Adipocyte (in vitro differentiated cells): ENCODE measurements at regions not wholly inside any gene's neighbourhood (a gene's known extent, or its start where the extent isn't known, plus 50 kb on each side); places are given as distances from the start of the nearest gene placed in this dataset.
"Not testable (repeated sequence)": the region's sequence is repeated elsewhere in the genome, so short reads cannot be mapped to it uniquely, and the experiment has no call there.

ENCODE experiments used
- DNase-seq: peaks from one replicate; pipeline ENCODE4 v3.0.0-alpha.2; 2015; ENCODE audit warnings: low read depth
- H3K27me3 ChIP-seq: replicated peaks from 2 replicates; pipeline ENCODE4 v1.7.0; 2013; ENCODE audit warnings: mild to moderate bottlenecking, low read length, moderate library complexity; ENCODE audit not compliant: control insufficient read depth, insufficient read depth
- H3K36me3 ChIP-seq: 2 replicates; pipeline ENCODE4 v1.7.0; 2013; ENCODE audit warnings: low read length, mild to moderate bottlenecking, moderate library complexity; ENCODE audit not compliant: control insufficient read depth, insufficient read depth, severe bottlenecking
- H3K4me1 ChIP-seq: 2 replicates; pipeline ENCODE4 v1.7.0; 2013; ENCODE audit warnings: mild to moderate bottlenecking, low read length, moderate library complexity; ENCODE audit not compliant: control insufficient read depth, insufficient read depth
- H3K4me3 ChIP-seq: 2 replicates; pipeline ENCODE4 v1.7.0; 2013; ENCODE audit warnings: mild to moderate bottlenecking, low read length, moderate library complexity
- H3K9ac ChIP-seq: 2 replicates; pipeline ENCODE4 v1.7.0; 2013; ENCODE audit warnings: mild to moderate bottlenecking, low read length, moderate library complexity
- H3K9me3 ChIP-seq: 2 replicates; pipeline ENCODE4 v1.7.0; 2013; ENCODE audit warnings: mild to moderate bottlenecking, low read length, moderate library complexity; ENCODE audit not compliant: control insufficient read depth

DNA sequence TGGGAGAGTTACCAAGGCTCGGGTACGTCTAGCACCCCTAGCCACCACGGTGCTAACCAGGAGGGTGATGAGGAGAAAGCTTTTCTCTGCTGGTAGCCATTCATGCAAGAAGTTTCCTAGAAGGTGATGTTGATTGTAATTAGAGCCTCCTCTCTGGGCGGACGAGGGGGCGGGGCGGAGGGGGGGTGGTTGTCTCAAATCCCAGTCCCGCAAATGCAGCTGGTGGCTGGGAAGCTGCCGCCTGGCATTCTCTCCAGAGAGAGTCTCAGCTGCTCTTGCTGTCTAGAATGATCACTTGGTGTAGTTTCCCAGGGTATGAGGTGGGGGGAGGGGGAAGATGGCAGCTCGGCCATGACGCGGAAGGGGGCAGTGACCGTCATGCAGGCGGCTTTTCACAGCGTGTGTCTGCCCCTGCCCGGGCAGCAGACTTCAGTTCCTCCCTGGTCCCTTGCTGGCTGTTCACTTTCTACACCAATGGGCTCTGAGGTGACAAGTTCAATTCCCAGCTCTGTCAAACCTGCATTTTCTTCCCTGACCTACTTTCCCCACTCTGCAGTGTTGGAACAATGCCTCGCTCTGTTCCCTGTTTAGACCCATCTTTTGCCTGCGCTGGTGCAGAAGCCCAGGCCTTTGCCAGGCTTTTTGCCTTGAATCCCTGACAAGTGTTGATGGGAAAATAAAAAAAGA is 61.5 kb upstream of the KLF7 start:
- Histone ChIP-seq H3K27me3 (no peaks in the 10 kb centered on the region), H3K9ac (no peak overlapping the region), H3K4me1 (peaks cover 8% of the 10 kb centered on the region), H3K9me3 (no peaks in the 10 kb centered on the region), H3K4me3 (peak overlapping the region; percentile 42), H3K36me3 (no peaks in the 10 kb centered on the region)
- no peak for DNase-seq

DNA sequence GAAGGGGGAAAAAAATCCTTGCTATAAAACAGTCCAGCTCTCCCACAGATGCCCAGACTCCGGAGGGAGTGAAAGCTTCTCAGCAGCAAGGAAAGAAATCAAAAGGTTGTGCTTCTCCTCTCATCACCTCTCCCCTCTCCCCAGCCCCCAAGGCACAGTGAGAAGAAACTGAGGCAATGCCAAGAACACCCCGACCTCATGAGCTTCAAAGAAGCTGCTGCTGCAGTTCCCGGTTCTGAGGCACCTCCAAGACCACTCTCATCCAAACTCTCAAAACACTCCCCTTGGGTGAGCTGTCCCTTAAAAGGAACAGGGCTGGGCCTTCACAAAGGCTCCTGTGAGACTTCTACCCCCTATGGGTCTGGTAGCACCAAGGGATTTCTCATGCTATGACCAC is 62.0 kb upstream of the KLF7 start:
- peaks cover 8% of the 10 kb centered on the region for H3K4me1 ChIP-seq
- no peaks in the 10 kb centered on the region for H3K9me3 ChIP-seq
- H3K27me3 ChIP-seq: no peaks in the 10 kb centered on the region
- H3K9ac ChIP-seq: no peak overlapping the region
- no peak for DNase-seq
- no peaks in the 10 kb centered on the region for H3K36me3 ChIP-seq
- peak overlapping the region; percentile 42 for H3K4me3 ChIP-seq

DNA sequence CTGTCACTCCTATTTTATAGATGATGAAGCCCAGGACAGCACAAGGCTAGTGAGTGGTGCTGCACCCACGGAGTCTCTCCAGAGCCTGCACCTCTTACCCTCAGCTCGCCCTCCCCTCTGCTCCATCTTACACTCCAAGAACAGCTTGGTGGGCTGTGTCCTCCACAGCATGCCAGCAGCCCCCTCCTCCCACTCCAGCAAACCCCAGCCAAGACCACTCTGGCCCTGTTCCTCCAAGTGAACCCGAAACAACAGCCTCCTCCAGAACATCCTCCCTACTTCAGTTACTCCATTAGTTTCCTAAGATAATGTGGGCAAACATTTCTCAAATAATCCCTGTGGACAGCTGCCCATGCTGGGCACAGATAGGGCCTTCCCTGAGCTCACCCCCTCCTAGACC is 62.7 kb upstream of the KLF7 start:
- Histone ChIP-seq H3K27me3 (no peaks in the 10 kb centered on the region), H3K9me3 (no peaks in the 10 kb centered on the region), H3K9ac (no peak overlapping the region), H3K36me3 (no peaks in the 10 kb centered on the region), H3K4me3 (no peak overlapping the region), H3K4me1 (peaks cover 8% of the 10 kb centered on the region)
- DNase-seq: no peak

DNA sequence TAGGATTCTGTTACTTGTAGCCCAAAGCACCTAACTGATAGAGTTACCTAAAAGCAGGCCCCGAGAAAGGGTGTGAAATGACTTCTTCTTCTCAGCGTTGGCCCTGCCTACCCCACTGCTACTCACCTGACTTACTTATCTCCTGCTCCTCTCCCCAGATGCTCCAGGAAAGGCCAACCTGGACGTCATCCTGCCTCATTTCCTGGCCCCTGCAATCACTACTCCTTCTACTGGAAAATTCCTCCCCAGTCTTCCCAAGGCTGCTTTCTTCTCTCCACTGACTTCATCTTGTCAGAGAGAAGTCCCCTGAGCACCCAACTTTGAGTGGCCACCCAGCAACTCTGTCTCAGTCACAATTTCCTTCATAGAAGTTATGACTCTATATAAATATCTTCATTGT is 63.4 kb upstream of the KLF7 start:
- H3K9me3 ChIP-seq: no peaks in the 10 kb centered on the region

DNA sequence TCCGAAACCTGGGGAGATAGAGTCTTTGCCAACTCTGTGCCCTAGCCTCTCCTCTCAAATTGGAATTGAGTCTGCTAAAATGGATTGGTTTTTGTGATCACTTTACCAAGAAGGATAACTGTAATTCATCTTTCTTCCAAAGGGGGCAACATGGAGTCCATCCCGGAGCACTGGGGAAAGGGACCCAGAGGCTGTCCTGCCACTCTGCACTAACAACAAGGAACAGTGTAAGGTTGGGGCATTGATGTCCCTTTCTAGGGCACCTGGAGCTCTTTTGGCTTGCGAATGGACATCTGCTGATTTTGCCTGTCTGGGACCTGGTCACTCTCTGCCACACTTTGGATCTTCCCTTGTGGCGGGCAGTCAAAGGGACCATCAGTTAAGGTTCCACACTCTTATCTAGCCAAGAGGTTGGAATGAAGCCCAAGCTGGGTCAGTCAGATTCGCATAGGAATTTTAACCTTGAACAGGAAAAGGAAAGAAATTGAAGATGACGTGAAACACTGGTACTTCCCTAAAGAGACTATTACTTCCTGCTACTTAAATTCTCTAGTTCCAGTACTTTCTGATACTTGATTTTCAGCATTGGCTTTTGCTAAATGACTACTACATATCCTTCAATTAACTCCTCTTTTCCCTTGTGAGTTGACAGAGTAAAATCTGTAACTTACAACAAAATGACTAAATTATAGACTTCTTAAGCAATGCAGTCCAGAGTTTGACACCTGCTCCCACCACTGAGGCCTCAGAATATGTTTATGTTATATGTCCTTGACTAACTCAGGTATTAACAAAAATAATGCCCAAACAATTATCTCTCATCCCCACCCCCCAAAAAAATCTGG is 64.7 kb upstream of the KLF7 start:
- H3K4me1 ChIP-seq: peaks cover 8% of the 10 kb centered on the region
- peak; percentile 39 for DNase-seq

More for the DNA sequence above, 63.4 kb upstream of the KLF7 start:
- Histone ChIP-seq H3K4me3 (no peak overlapping the region), H3K4me1 (peaks cover 8% of the 10 kb centered on the region), H3K27me3 (no peaks in the 10 kb centered on the region), H3K36me3 (no peaks in the 10 kb centered on the region), H3K9ac (no peak overlapping the region)
- no peak for DNase-seq

DNA sequence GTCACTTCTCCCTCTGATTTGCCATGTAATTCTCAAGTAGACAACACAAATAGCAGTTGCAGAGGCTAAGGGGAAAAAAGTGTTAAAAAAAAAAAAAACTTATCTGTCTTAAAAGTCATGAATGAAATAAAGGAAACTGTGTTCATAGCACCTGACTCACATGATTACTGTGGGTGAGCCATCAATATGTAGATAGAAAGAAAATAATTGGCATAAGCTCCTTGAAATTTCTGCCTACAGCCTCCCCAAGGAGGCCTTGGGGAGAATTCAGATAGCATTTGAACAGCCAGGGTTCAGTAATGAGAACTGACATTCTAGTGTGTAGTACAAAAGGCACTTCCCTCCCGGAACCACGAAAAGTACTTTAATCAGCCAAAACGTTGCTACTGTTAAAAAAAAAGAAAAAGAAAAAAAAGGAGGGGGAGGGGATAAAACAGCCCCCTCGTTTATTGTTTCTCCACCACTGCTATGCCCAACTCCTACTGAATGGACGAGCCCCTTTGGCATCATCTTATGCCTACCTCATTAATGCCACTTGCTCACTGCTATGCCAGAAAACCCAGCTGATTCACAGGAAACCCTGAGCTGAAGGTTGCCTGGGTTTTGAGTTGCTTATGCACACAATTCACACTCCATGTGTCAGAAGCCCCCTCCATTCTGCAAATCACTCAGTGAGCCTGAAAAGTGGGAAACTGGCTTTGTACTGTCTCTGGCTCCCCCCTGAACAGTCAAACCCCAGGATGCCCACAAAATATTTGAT is 65.5 kb upstream of the KLF7 start:
- no peak overlapping the region for H3K9ac ChIP-seq
- H3K36me3 ChIP-seq: no peaks in the 10 kb centered on the region
- no peaks in the 10 kb centered on the region for H3K27me3 ChIP-seq
- no peak overlapping the region for H3K4me3 ChIP-seq
- H3K9me3 ChIP-seq: peaks cover 7% of the 10 kb centered on the region
- no peak for DNase-seq
- peaks cover 8% of the 10 kb centered on the region for H3K4me1 ChIP-seq

More for the DNA sequence above, 64.7 kb upstream of the KLF7 start:
- Histone ChIP-seq H3K36me3 (no peaks in the 10 kb centered on the region), H3K9ac (no peak overlapping the region), H3K4me3 (no peak overlapping the region), H3K27me3 (no peaks in the 10 kb centered on the region), H3K9me3 (peaks cover 5% of the 10 kb centered on the region)

DNA sequence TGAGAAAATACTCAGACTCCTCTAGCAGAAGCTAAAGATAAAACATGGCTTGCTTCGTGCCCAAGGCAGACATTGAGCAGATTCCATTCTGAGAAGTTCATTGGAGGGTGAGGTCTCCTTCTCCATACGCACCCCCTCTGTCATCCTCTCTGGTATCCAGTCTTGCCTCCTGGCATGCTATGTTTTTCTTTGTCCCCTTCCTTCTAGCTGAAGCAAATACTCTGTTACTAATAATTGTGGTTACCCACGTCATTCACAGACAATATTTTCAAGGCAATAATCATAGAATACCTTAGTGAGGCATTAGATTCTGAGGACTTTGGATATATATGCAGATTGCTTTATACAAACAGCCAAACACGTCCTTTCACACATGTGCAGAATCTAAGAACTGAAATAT is 66.2 kb upstream of the KLF7 start:
- H3K9ac ChIP-seq: no peak overlapping the region
- DNase-seq: no peak
- peaks cover 7% of the 10 kb centered on the region for H3K9me3 ChIP-seq
- no peak overlapping the region for H3K4me3 ChIP-seq
- H3K36me3 ChIP-seq: no peaks in the 10 kb centered on the region
- no peaks in the 10 kb centered on the region for H3K27me3 ChIP-seq
- peaks cover 8% of the 10 kb centered on the region for H3K4me1 ChIP-seq

DNA sequence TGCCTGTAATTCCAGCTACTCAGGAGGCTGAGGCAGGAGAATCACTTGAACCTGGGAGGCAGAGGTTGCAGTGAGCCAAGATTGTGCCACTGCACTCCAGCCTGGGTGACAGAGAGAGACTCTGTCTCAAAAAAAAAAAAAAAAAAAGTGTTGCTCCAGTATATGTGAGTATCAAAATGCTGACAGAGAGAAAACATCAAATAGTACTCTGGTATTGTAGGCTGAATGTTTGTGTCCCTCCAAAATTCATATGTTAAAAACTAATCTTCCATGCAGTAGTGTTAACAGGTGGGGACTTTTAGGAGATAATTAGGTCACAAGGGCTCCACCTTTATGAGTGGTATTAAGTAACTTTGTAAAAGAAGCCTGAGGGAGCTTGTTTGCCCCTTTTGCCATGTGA is 67.4 kb upstream of the KLF7 start:
- not testable (repeated sequence) for H3K9ac ChIP-seq, DNase-seq, H3K36me3 ChIP-seq, H3K4me3 ChIP-seq, H3K27me3 ChIP-seq, H3K9me3 ChIP-seq, H3K4me1 ChIP-seq

DNA sequence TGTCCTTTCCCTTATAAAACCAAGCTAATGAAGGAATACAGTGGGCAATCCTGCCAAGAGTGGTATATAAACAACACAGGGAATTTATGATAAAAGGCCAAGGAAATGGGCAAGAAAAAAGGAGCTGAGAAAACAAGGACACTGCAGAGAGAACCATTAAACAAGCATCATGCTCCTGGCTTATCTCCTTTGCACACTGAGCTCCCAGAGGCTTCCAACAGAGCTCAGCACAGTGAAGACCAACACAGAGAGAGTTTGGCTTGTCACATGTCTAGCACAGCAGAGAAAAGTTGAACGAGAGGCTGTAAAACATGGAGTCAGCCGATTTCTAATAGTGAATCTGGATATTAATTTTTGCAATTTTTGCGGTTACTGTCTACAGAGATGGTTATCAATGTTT is 68.0 kb upstream of the KLF7 start:
- no peak overlapping the region for H3K4me3 ChIP-seq
- peaks cover 7% of the 10 kb centered on the region for H3K4me1 ChIP-seq
- no peak overlapping the region for H3K9ac ChIP-seq
- no peaks in the 10 kb centered on the region for H3K36me3 ChIP-seq
- no peaks in the 10 kb centered on the region for H3K27me3 ChIP-seq
- DNase-seq: no peak
- H3K9me3 ChIP-seq: peaks cover 7% of the 10 kb centered on the region

DNA sequence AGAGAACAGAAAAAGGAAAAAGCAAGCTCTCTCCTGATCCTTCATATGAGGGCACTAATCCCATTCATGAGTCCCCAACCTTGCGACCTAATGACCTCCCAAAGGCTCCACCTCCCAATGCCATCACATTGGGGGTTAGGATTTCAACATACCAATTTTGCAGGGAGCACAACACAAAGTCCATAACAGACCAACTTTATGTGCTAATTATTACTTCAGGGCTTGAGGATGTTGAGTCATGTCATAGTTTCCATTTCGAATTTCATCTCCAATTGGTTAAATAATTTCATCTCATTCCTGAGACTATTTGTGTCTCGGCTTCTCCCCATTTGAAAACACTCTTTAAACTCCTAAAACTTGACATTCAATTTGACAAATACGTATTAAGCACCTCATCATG is 69.9 kb upstream of the KLF7 start:
- Histone ChIP-seq H3K36me3 (no peaks in the 10 kb centered on the region), H3K4me3 (no peak overlapping the region), H3K9ac (no peak overlapping the region)

More for the DNA sequence above, 69.9 kb upstream of the KLF7 start:
- H3K9me3 ChIP-seq: peaks cover 7% of the 10 kb centered on the region
- no peaks in the 10 kb centered on the region for H3K27me3 ChIP-seq
- DNase-seq: no peak
- peaks cover 21% of the 10 kb centered on the region for H3K4me1 ChIP-seq
